GM23338 (cell line): ENCODE measurements at regions not wholly inside any gene's neighbourhood (a gene's known extent, or its start where the extent isn't known, plus 50 kb on each side); places are given as distances from the start of the nearest gene placed in this dataset.

Experiments used
- ATAC-seq: fragments of 200-7000 bp; cut with Tn5 transposase; 3 replicates; pipeline ENCODE4 v1.9.1; 2020
- DNase-seq: peaks from one replicate; pipeline ENCODE4 v3.0.0-alpha.2; 2015; ENCODE audit warnings: low spot score
- H2AFZ ChIP-seq: fragments of 200-600 bp; sonication (generic); 2 replicates; pipeline ENCODE4 v1.8.0; 2016; ENCODE audit warnings: antibody characterized with exemption, mild to moderate bottlenecking, moderate library complexity
- H3F3A ChIP-seq: fragments of 200-600 bp; sonication (generic); replicated peaks from 2 replicates; pipeline ENCODE4 v1.8.0; 2017; ENCODE audit warnings: antibody characterized with exemption, mixed run types, low read depth
- H3K27ac ChIP-seq: fragments of 200-600 bp; sonication (generic); 2 replicates; pipeline ENCODE4 v1.6.1; 2016; ENCODE audit warnings: low read depth
- H3K27me3 ChIP-seq: fragments of 200-600 bp; sonication (generic); 2 replicates; pipeline ENCODE4 v1.8.0; 2016; ENCODE audit warnings: mild to moderate bottlenecking, mixed run types, moderate library complexity; ENCODE audit not compliant: insufficient read depth
- H3K36me3 ChIP-seq: fragments of 200-600 bp; sonication (generic); 2 replicates; pipeline ENCODE4 v1.8.0; 2016; ENCODE audit warnings: mild to moderate bottlenecking; ENCODE audit not compliant: insufficient read depth
- H3K4me1 ChIP-seq: fragments of 200-600 bp; sonication (generic); 2 replicates; pipeline ENCODE4 v1.8.0; 2016; ENCODE audit warnings: mild to moderate bottlenecking, moderate library complexity; ENCODE audit not compliant: insufficient read depth
- H3K4me2 ChIP-seq: fragments of 200-600 bp; sonication (generic); 2 replicates; pipeline ENCODE4 v1.7.1; 2017; ENCODE audit warnings: mixed run types
- H3K4me3 ChIP-seq: fragments of 200-600 bp; sonication (generic); 2 replicates; pipeline ENCODE4 v1.6.1; 2016; ENCODE audit warnings: mixed run types
- H3K79me2 ChIP-seq: fragments of 200-600 bp; sonication (generic); replicated peaks from 2 replicates; pipeline ENCODE4 v1.8.0; 2017; ENCODE audit warnings: mild to moderate bottlenecking; ENCODE audit not compliant: insufficient read depth
- H3K9me2 ChIP-seq: fragments of 200-600 bp; sonication (generic); 2 replicates; pipeline ENCODE4 v1.8.0; 2017; ENCODE audit not compliant: insufficient read depth
- H4K20me1 ChIP-seq: fragments of 200-600 bp; sonication (generic); replicated peaks from 2 replicates; pipeline ENCODE4 v1.8.0; 2017; ENCODE audit warnings: mild to moderate bottlenecking; ENCODE audit not compliant: insufficient read depth
- H3K27ac Mint-ChIP-seq: 2 replicates; pipeline ENCODE4 v1.8.0; 2020; ENCODE audit warnings: inconsistent platforms, mild to moderate bottlenecking, moderate library complexity, mixed read lengths
- H3K27me3 Mint-ChIP-seq: 3 replicates; pipeline ENCODE4 v1.8.0; 2022; ENCODE audit warnings: low read depth, mild to moderate bottlenecking, moderate library complexity, mixed read lengths, inconsistent platforms; ENCODE audit not compliant: insufficient read depth, poor library complexity
- H3K36me3 Mint-ChIP-seq: 3 replicates; pipeline ENCODE4 v1.8.0; 2021; ENCODE audit warnings: low read depth, mild to moderate bottlenecking, inconsistent platforms, moderate library complexity, mixed read lengths
- H3K4me1 Mint-ChIP-seq: 3 replicates; pipeline ENCODE4 v1.8.0; 2020; ENCODE audit warnings: mild to moderate bottlenecking, inconsistent platforms, mixed read lengths
- H3K4me3 Mint-ChIP-seq: 3 replicates; pipeline ENCODE4 v1.8.0; 2021; ENCODE audit warnings: moderate library complexity, mild to moderate bottlenecking, inconsistent platforms, mixed read lengths
- H3K9me3 Mint-ChIP-seq: 3 replicates; pipeline ENCODE4 v1.8.0; 2020; ENCODE audit warnings: moderate library complexity, mild to moderate bottlenecking, inconsistent platforms, mixed read lengths
- CREB1 ChIP-seq: fragments of 250-450 bp; sonication (Bioruptor Pico); IDR thresholded peaks from 2 replicates; pipeline ENCODE4 v1.5.0; 2020; ENCODE audit warnings: low read depth, mild to moderate bottlenecking, moderate library complexity
- CTCF ChIP-seq, 2 experiments: fragments of 200-600 bp in 1 of 2; sonication (generic) in 1 of 2; conservative IDR thresholded peaks; 2 replicates each; pipeline versions ENCODE4 v1.5.1 to v1.6.1; 2016 to 2017; ENCODE audit warnings: antibody characterized with exemption in 2 of 2, low read depth in 2 of 2, mild to moderate bottlenecking in 2 of 2, moderate library complexity in 1 of 2
- EZH2 ChIP-seq: fragments of 200-600 bp; sonication (generic); IDR thresholded peaks from one replicate; pipeline ENCODE4 v1.8.0; 2017; ENCODE audit warnings: antibody characterized with exemption, mild to moderate bottlenecking, low read depth; ENCODE audit not compliant: unreplicated experiment
- EZH2phosphoT487 ChIP-seq: fragments of 200-600 bp; sonication (generic); IDR thresholded peaks from one replicate; pipeline ENCODE4 v1.8.1; 2018; ENCODE audit warnings: antibody characterized with exemption; ENCODE audit not compliant: unreplicated experiment
- JUNB ChIP-seq: IDR thresholded peaks from one replicate; pipeline ENCODE4 v1.6.1; 2016; ENCODE audit warnings: antibody characterized with exemption; ENCODE audit not compliant: unreplicated experiment
- NANOG ChIP-seq: IDR thresholded peaks from 2 replicates; pipeline ENCODE4 v1.6.1; 2016; ENCODE audit warnings: antibody characterized with exemption, borderline replicate concordance
- POLR2AphosphoS5 ChIP-seq: IDR thresholded peaks from 2 replicates; pipeline ENCODE4 v1.6.1; 2016; ENCODE audit warnings: antibody characterized with exemption, low read depth
- STAT1 ChIP-seq: IDR thresholded peaks from one replicate; pipeline ENCODE4 v1.6.1; 2016; ENCODE audit warnings: antibody characterized with exemption; ENCODE audit not compliant: unreplicated experiment
- ZNF331 ChIP-seq: fragments of 250-450 bp; sonication (Bioruptor Pico); IDR thresholded peaks from 2 replicates; pipeline ENCODE4 v1.5.0; 2020; ENCODE audit warnings: low read depth, mild to moderate bottlenecking, moderate library complexity
- TF ChIP-seq, protein P1 (sequence below): IDR thresholded peaks from one replicate; pipeline ENCODE4 v1.6.1; 2018; ENCODE audit warnings: antibody characterized with exemption; ENCODE audit not compliant: unreplicated experiment

DNA sequence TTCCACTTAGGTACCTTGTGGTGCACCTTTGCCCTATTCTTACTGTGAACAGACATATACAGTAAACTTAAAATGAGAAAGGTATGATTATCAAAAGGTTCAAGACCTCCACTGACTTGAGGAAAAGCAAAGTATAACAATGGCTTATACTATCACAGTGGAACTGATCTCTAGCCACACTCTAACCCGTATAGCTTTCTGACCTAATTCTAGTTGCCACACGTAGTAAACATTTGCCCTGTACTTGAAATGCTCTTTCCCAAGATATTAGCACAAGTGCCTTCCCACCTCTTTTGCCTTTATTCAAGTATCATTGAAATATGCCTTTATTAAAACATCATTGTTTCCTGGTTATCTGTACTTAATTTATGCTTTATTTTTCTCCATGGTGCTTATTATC, 250.4 kb upstream of the PPFIA2 start (continued):
- TF ChIP-seq ZNF331 (no peak), EZH2phosphoT487 (no peak), CREB1 (CRISPR knock-in tag) (no peak), EZH2 (no peak)

GRCh38 chr12:82008251-82008650, 249.1 kb upstream of the PPFIA2 start:
- Histone ChIP-seq H3K4me1 (no peaks in the 10 kb centered on the region), H4K20me1 (no peaks in the 10 kb centered on the region), H3K79me2 (no peaks in the 10 kb centered on the region), H3K4me3 (no peak overlapping the region), H3F3A (no peaks in the 10 kb centered on the region), H3K27me3 (no peaks in the 10 kb centered on the region), H3K9me2 (peaks cover 18% of the 10 kb centered on the region), H3K4me2 (no peak overlapping the region), H2AFZ (no peak overlapping the region), H3K27ac (no peak overlapping the region), H3K36me3 (no peaks in the 10 kb centered on the region)
- DNase-seq (no peak), ATAC-seq (no peak)
- Mint-ChIP-seq H3K27me3 (peaks cover 1% of the 10 kb centered on the region), H3K4me3 (no peak overlapping the region), H3K36me3 (no peaks in the 10 kb centered on the region), H3K9me3 (no peaks in the 10 kb centered on the region), H3K27ac (no peak overlapping the region), H3K4me1 (no peaks in the 10 kb centered on the region; the same call in 2 of the 3 replicates)
- no peak for TF ChIP-seq STAT1
- TF ChIP-seq, protein P1, sequence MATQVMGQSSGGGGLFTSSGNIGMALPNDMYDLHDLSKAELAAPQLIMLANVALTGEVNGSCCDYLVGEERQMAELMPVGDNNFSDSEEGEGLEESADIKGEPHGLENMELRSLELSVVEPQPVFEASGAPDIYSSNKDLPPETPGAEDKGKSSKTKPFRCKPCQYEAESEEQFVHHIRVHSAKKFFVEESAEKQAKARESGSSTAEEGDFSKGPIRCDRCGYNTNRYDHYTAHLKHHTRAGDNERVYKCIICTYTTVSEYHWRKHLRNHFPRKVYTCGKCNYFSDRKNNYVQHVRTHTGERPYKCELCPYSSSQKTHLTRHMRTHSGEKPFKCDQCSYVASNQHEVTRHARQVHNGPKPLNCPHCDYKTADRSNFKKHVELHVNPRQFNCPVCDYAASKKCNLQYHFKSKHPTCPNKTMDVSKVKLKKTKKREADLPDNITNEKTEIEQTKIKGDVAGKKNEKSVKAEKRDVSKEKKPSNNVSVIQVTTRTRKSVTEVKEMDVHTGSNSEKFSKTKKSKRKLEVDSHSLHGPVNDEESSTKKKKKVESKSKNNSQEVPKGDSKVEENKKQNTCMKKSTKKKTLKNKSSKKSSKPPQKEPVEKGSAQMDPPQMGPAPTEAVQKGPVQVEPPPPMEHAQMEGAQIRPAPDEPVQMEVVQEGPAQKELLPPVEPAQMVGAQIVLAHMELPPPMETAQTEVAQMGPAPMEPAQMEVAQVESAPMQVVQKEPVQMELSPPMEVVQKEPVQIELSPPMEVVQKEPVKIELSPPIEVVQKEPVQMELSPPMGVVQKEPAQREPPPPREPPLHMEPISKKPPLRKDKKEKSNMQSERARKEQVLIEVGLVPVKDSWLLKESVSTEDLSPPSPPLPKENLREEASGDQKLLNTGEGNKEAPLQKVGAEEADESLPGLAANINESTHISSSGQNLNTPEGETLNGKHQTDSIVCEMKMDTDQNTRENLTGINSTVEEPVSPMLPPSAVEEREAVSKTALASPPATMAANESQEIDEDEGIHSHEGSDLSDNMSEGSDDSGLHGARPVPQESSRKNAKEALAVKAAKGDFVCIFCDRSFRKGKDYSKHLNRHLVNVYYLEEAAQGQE = no peak
- no peak for TF ChIP-seq NANOG
- TF ChIP-seq ZNF331 = no peak
- TF ChIP-seq CTCF (conservative IDR thresholded peaks at IDR 0.05; ENCODE audit: low read depth in 2 of 2) = no peak
- TF ChIP-seq CREB1 (CRISPR knock-in tag) = no peak
- TF ChIP-seq POLR2AphosphoS5 = no peak
- no peak for TF ChIP-seq EZH2
- no peak for TF ChIP-seq JUNB
